H1 (cell line): ENCODE measurements at regions not wholly inside any gene's neighbourhood (a gene's known extent, or its start where the extent isn't known, plus 50 kb on each side); places are given as distances from the start of the nearest gene placed in this dataset.
A peak's percentile ranks its signal among the peaks of the same experiment; 100 is the strongest.

Experiments
- CTCF ChIA-PET: fragments of 300-600 bp; sonication (Branson Sonifier 250); formaldehyde crosslinking; loops from one replicate; lab custom pipeline; 2021; ENCODE audit not compliant: partially characterized antibody; lab: Charles Lee
- POLR2A ChIA-PET: fragments of 300-600 bp; sonication (Branson Sonifier 250); formaldehyde crosslinking; loops from one replicate; lab custom pipeline; 2021; ENCODE audit warnings: inconsistent platforms; ENCODE audit not compliant: partially characterized antibody; lab: Charles Lee
- DNase-seq, 2 experiments: peaks; one replicate each; pipeline versions ENCODE4 v3.0.0 to v3.0.0-alpha.2; 2010 to 2022; ENCODE audit warnings: low spot score in 2 of 2, low read depth in 1 of 2, mixed read lengths in 1 of 2
- FAIRE-seq: peaks from 2 replicates; lab custom pipeline; 2011; peaks lifted over from hg19 to GRCh38; lab: Jason Lieb, UNC
- H2AFZ ChIP-seq: 2 replicates; pipeline ENCODE4 v1.8.1; 2012; ENCODE audit warnings: low read length, inconsistent platforms
- H2AK5ac ChIP-seq: 2 replicates; pipeline ENCODE4 v1.6.1; 2013; ENCODE audit warnings: low read depth, low read length
- H2BK120ac ChIP-seq: replicated peaks from 2 replicates; pipeline ENCODE3; 2013; ENCODE audit warnings: low read depth, low read length, inconsistent platforms
- H2BK12ac ChIP-seq: 2 replicates; pipeline ENCODE4 v1.6.1; 2013; ENCODE audit warnings: low read depth, low read length
- H2BK15ac ChIP-seq: 2 replicates; pipeline ENCODE4 v1.6.1; 2013; ENCODE audit warnings: low read length
- H2BK20ac ChIP-seq: 2 replicates; pipeline ENCODE4 v1.6.1; 2013; ENCODE audit warnings: low read length
- H2BK5ac ChIP-seq: 2 replicates; pipeline ENCODE4 v1.6.1; 2013; ENCODE audit warnings: low read depth, low read length
- H3K14ac ChIP-seq: 2 replicates; pipeline ENCODE4 v1.6.1; 2013; ENCODE audit warnings: inconsistent platforms; ENCODE audit not compliant: insufficient read length
- H3K18ac ChIP-seq: 2 replicates; pipeline ENCODE4 v1.6.1; 2013; ENCODE audit warnings: low read length; ENCODE audit errors: extremely low read depth
- H3K23ac ChIP-seq: 2 replicates; pipeline ENCODE4 v1.6.1; 2013; ENCODE audit warnings: inconsistent platforms; ENCODE audit not compliant: insufficient read length
- H3K23me2 ChIP-seq: 2 replicates; pipeline ENCODE4 v1.6.1; 2013; ENCODE audit warnings: low read depth, low read length
- H3K27ac ChIP-seq: 2 replicates; pipeline ENCODE4 v1.6.1; 2011; ENCODE audit warnings: low read depth, low read length, inconsistent platforms
- H3K27me3 ChIP-seq, 4 experiments: replicated peaks in 1 of 4; 1 replicate in 1 of 4; 2 replicates in 3 of 4; pipeline versions ENCODE4 v1.6.1 to v1.8.1; 2011 to 2013; ENCODE audit warnings: low read length in 3 of 4, mild to moderate bottlenecking in 3 of 4, inconsistent platforms in 2 of 4, mixed read lengths in 2 of 4, moderate library complexity in 1 of 4; ENCODE audit not compliant: control insufficient read depth in 3 of 4, insufficient read depth in 3 of 4; ENCODE audit errors: extremely low read depth in 1 of 4
- H3K36me3 ChIP-seq, 4 experiments: 2 replicates each; pipeline versions ENCODE4 v1.6.1 to v1.8.1; 2011 to 2013; ENCODE audit warnings: mild to moderate bottlenecking in 4 of 4, low read length in 3 of 4, moderate library complexity in 2 of 4, control low read depth in 1 of 4, inconsistent platforms in 1 of 4; ENCODE audit not compliant: insufficient read depth in 4 of 4, control insufficient read depth in 2 of 4
- H3K4ac ChIP-seq: replicated peaks from 2 replicates; pipeline ENCODE3; 2013; ENCODE audit warnings: low read length, low read depth, mixed read lengths, inconsistent platforms; ENCODE audit not compliant: insufficient read length
- H3K4me1 ChIP-seq, 4 experiments: replicated peaks in 1 of 4; 1 replicate in 1 of 4; 2 replicates in 3 of 4; pipeline versions ENCODE4 v1.6.1 to v1.8.1; 2011 to 2013; ENCODE audit warnings: low read length in 3 of 4, inconsistent platforms in 2 of 4, mixed read lengths in 1 of 4; ENCODE audit not compliant: insufficient read depth in 4 of 4, control insufficient read depth in 3 of 4
- H3K4me2 ChIP-seq, 2 experiments: 2 replicates each; pipeline versions ENCODE4 v1.6.1 to v1.8.1; 2011 to 2013; ENCODE audit warnings: low read depth in 2 of 2, low read length in 2 of 2, control low read depth in 1 of 2, inconsistent platforms in 1 of 2, mild to moderate bottlenecking in 1 of 2; ENCODE audit not compliant: insufficient read depth in 1 of 2
- H3K4me3 ChIP-seq, 4 experiments: fragments of 200-600, 300-600 bp in 1 of 4; sonication (generic), shearing (Covaris generic), sonication (Bioruptor Twin) in 1 of 4; 2 replicates each; pipeline versions ENCODE4 v1.5.1 to v1.8.1; 2011 to 2016; ENCODE audit warnings: low read length in 4 of 4, low read depth in 3 of 4, control low read depth in 2 of 4, inconsistent platforms in 2 of 4, mild to moderate bottlenecking in 2 of 4, mixed read lengths in 1 of 4, moderate library complexity in 1 of 4; ENCODE audit not compliant: insufficient read depth in 2 of 4; ENCODE audit errors: extremely low read depth in 1 of 4
- H3K56ac ChIP-seq: replicated peaks from 2 replicates; pipeline ENCODE3; 2013; ENCODE audit warnings: low read depth, mild to moderate bottlenecking, mixed read lengths, low read length, inconsistent platforms; ENCODE audit not compliant: insufficient read length
- H3K79me1 ChIP-seq: 2 replicates; pipeline ENCODE4 v1.6.1; 2013; ENCODE audit warnings: low read depth, low read length, control low read depth
- H3K79me2 ChIP-seq, 2 experiments: 2 replicates each; pipeline versions ENCODE4 v1.6.1 to v1.8.1; 2012 to 2013; ENCODE audit warnings: low read length in 2 of 2, mild to moderate bottlenecking in 2 of 2, inconsistent platforms in 1 of 2; ENCODE audit not compliant: insufficient read depth in 2 of 2, control insufficient read depth in 1 of 2
- H3K9ac ChIP-seq, 4 experiments: replicated peaks in 1 of 4; 1 replicate in 1 of 4; 2 replicates in 3 of 4; pipeline versions ENCODE4 v1.6.1 to v1.8.1; 2011 to 2013; ENCODE audit warnings: low read depth in 3 of 4, low read length in 3 of 4, control low read depth in 2 of 4, mild to moderate bottlenecking in 2 of 4, moderate library complexity in 2 of 4, inconsistent platforms in 1 of 4; ENCODE audit errors: extremely low read depth in 1 of 4
- H3K9me3 ChIP-seq, 2 experiments: 2 replicates each; pipeline versions ENCODE4 v1.6.1 to v1.8.1; 2012 to 2013; ENCODE audit warnings: mild to moderate bottlenecking in 2 of 2, moderate library complexity in 2 of 2, control low read depth in 1 of 2, inconsistent platforms in 1 of 2, low read depth in 1 of 2, low read length in 1 of 2, mixed read lengths in 1 of 2; ENCODE audit not compliant: insufficient read depth in 2 of 2
- H4K20me1 ChIP-seq, 2 experiments: replicated peaks in 1 of 2; 2 replicates each; pipeline versions ENCODE3 to v1.8.1; 2011 to 2013; ENCODE audit warnings: inconsistent platforms in 2 of 2, low read length in 2 of 2, mild to moderate bottlenecking in 1 of 2; ENCODE audit not compliant: insufficient read depth in 2 of 2, control insufficient read depth in 1 of 2
- H4K5ac ChIP-seq: 2 replicates; pipeline ENCODE4 v1.6.1; 2013; ENCODE audit warnings: low read length, low read depth, mixed read lengths, inconsistent platforms; ENCODE audit not compliant: insufficient read length
- H4K8ac ChIP-seq: 2 replicates; pipeline ENCODE4 v1.8.0; 2013; ENCODE audit warnings: mild to moderate bottlenecking, moderate library complexity, low read length, inconsistent platforms; ENCODE audit not compliant: insufficient read depth; ENCODE audit errors: extremely low read depth
- H4K91ac ChIP-seq: replicated peaks from 2 replicates; pipeline ENCODE3; 2013; ENCODE audit warnings: low read length, mixed read lengths, inconsistent platforms; ENCODE audit not compliant: insufficient read length
- TEAD4 ChIP-seq: IDR thresholded peaks from 2 replicates; pipeline ENCODE4 v1.6.1; 2012; ENCODE audit warnings: low read depth, low read length, inconsistent platforms, mixed read lengths
- WGBS, 2 experiments: shearing (Covaris generic) in 1 of 2; methylation state at CpG; one replicate each; pipeline versions ENCODE4 v1.1.6 to v1.1.7; 2013 to 2015; ENCODE audit warnings: low lambda C conversion rate in 2 of 2, mixed read lengths in 2 of 2, inconsistent platforms in 1 of 2, low coverage in 1 of 2, missing lambda C conversion rate in 1 of 2; ENCODE audit not compliant: insufficient replicate concordance in 2 of 2, insufficient coverage in 1 of 2, insufficient read length in 1 of 2; ENCODE audit errors: extremely low coverage in 1 of 2, missing lambda C conversion rate in 1 of 2; 5-methylcytosine and 5-hydroxymethylcytosine counted together

DNA sequence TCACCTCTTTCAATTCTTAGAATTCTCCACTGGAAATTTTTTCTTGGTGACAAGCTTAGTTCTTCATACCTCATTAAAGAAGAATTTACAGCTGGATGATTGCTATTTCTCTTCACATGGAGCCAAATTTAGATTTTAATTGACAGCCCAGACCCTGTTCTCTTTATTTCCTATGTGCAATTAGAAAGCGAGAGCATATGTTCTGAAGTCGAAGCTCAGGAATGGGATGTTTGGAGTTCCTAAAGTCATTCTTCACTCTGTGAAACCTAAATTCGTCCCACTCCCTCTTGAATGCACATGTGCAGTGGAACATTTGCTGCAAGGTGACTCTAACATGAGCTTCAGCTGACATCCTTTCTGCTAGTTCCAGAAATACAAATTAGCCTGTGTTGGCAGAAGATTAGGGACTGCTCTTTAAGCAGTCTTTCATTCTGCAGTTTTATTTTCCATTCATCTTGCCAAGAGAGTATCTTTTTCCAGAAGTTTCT, 129.3 kb upstream of the KCNJ16 start:
- no peak overlapping the region for H2BK20ac ChIP-seq
- H3K36me3 ChIP-seq: no peaks in the 10 kb centered on the region
- H3K56ac ChIP-seq: no peak overlapping the region
- CTCF ChIA-PET: no interaction called here
- no peak overlapping the region for H4K5ac ChIP-seq
- WGBS, 2 experiments: 88% methylated on average over 3 of the region's 3 CpGs; no CpG with 5 or more reads in 1 of the 2 experiments
- no peak for TF ChIP-seq TEAD4
- H3K79me1 ChIP-seq: no peaks in the 10 kb centered on the region
- H3K79me2 ChIP-seq: no peaks in the 10 kb centered on the region
- H3K27me3 ChIP-seq: no peaks in the 10 kb centered on the region
- H3K4me3 ChIP-seq: no peak overlapping the region
- H4K8ac ChIP-seq: no peak overlapping the region
- H3K27ac ChIP-seq: no peak overlapping the region
- H3K14ac ChIP-seq: no peak overlapping the region
- POLR2A ChIA-PET: no interaction called here
- H4K20me1 ChIP-seq: no peaks in the 10 kb centered on the region
- no peak overlapping the region for H2BK12ac ChIP-seq
- no peak overlapping the region for H3K18ac ChIP-seq
- no peak overlapping the region for H2BK5ac ChIP-seq
- H3K23ac ChIP-seq: no peak overlapping the region
- H2BK120ac ChIP-seq: no peak overlapping the region
- no peaks in the 10 kb centered on the region for H3K4me1 ChIP-seq
- no peak overlapping the region for H2BK15ac ChIP-seq
- H3K4me2 ChIP-seq: no peak overlapping the region
- H3K4ac ChIP-seq: no peak overlapping the region
- H3K9me3 ChIP-seq: no peaks in the 10 kb centered on the region
- H2AFZ ChIP-seq: peak overlapping the region; percentile 10; the same call in 1 of the 2 replicates
- H2AK5ac ChIP-seq: no peak overlapping the region
- FAIRE-seq (no peak), DNase-seq (no peak)
- no peak overlapping the region for H3K9ac ChIP-seq
- no peaks in the 10 kb centered on the region for H3K23me2 ChIP-seq
- H4K91ac ChIP-seq: no peak overlapping the region
